K562 (cell line): ENCODE measurements at regions not wholly inside any gene's neighbourhood (a gene's known extent, or its start where the extent isn't known, plus 50 kb on each side); places are given as distances from the start of the nearest gene placed in this dataset.

ENCODE experiments used
- CHD7 ChIP-seq: fragments of 200-600 bp; sonication (generic); IDR thresholded peaks from one replicate; pipeline ENCODE4 v1.6.1; 2012; ENCODE audit warnings: mild to moderate bottlenecking, low read depth, low read length, inconsistent platforms
- E2F5 ChIP-seq: sonication (generic); formaldehyde crosslinking; IDR thresholded peaks from 2 replicates; pipeline ENCODE4 v1.8.0; 2022; ENCODE audit warnings: mild to moderate bottlenecking, missing genetic modification reagents
- HBP1 ChIP-seq: fragments of 450-650 bp; formaldehyde crosslinking; IDR thresholded peaks from 2 replicates; pipeline ENCODE4 v1.4.0; 2022; ENCODE audit warnings: missing genetic modification characterization
- NFATC3 ChIP-seq: fragments of 450-650 bp; IDR thresholded peaks from 2 replicates; pipeline ENCODE4 v1.6.1; 2017; ENCODE audit warnings: mild to moderate bottlenecking
- NR2C1 ChIP-seq, 2 experiments: fragments of 450-650 bp; IDR thresholded peaks; 2 replicates each; pipeline ENCODE4 v1.6.1; 2017; ENCODE audit warnings: mild to moderate bottlenecking in 2 of 2, antibody characterized with exemption in 1 of 2, inconsistent platforms in 1 of 2, missing compliant biosample characterization in 1 of 2, missing genetic modification characterization in 1 of 2
- TEAD4 ChIP-seq, 2 experiments: sonication (generic) in 1 of 2; formaldehyde crosslinking in 1 of 2; IDR thresholded peaks; 2 replicates each; pipeline versions ENCODE4 v1.6.1 to v1.8.0; 2012 to 2022; ENCODE audit warnings: borderline replicate concordance in 1 of 2, inconsistent platforms in 1 of 2, low read length in 1 of 2, mild to moderate bottlenecking in 1 of 2, missing genetic modification reagents in 1 of 2
- ZNF583 ChIP-seq: fragments of 250-450 bp; sonication (Bioruptor Pico); IDR thresholded peaks from 2 replicates; pipeline ENCODE4 v1.4.0; 2020
- ZNF589 ChIP-seq: fragments of 200-800 bp; sonication (Bioruptor generic); IDR thresholded peaks from 2 replicates; pipeline ENCODE4 v1.6.1; 2016; ENCODE audit warnings: low read depth, missing genetic modification characterization, missing compliant biosample characterization
- ZNF609 ChIP-seq: sonication (generic); formaldehyde crosslinking; IDR thresholded peaks from 2 replicates; pipeline ENCODE4 v1.8.1; 2023; ENCODE audit warnings: missing genetic modification reagents, mild to moderate bottlenecking, borderline replicate concordance

DNA sequence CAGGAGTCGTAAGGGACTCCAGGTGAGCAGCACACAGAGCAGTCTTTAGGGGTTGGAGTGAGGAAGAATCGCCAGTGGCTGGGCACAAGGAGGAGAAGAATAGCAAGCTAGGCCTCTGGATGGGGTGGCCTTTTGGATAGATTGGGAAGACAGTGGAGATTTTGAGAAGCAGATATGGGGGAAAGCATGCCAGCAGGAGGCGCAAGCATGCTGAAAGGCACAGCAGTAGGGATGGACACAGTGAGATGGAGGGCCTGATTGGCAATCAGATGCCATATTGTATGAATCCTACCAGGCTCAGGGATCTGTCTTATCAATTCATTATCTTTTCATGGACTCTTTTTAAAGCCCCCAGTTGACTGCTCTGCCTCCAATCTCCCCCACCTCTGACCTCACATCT is 60.4 kb upstream of the MAGEA4 start (continued):
- TF ChIP-seq ZNF583 (CRISPR knock-in tag): no peak
- TF ChIP-seq ZNF589 (CRISPR knock-in tag): no peak
- TF ChIP-seq NFATC3: no peak
- TF ChIP-seq CHD7: no peak
- TF ChIP-seq ZNF609 (CRISPR knock-in tag): no peak
- TF ChIP-seq NR2C1 (IDR thresholded peaks at IDR 0.05): no peak
- no peak for TF ChIP-seq NR2C1 (tag; IDR thresholded peaks at IDR 0.05)
- TF ChIP-seq E2F5 (CRISPR knock-in tag): no peak
- no peak for TF ChIP-seq HBP1 (CRISPR knock-in tag)
- TF ChIP-seq TEAD4 (IDR thresholded peaks at IDR 0.05; ENCODE audit: low read length): no peak
- no peak for TF ChIP-seq TEAD4 (CRISPR knock-in tag; IDR thresholded peaks at IDR 0.05; ENCODE audit: borderline replicate concordance)
